LHCN-M2 (cell line): ENCODE measurements at regions not wholly inside any gene's neighbourhood (a gene's known extent, or its start where the extent isn't known, plus 50 kb on each side); places are given as distances from the start of the nearest gene placed in this dataset.
"Not testable (repeated sequence)": the region's sequence is repeated elsewhere in the genome, so short reads cannot be mapped to it uniquely, and the experiment has no call there.

Source experiments
- DNase-seq: peaks from one replicate; pipeline ENCODE4 v3.0.0-alpha.2; 2012; ENCODE audit warnings: low read depth

- DNase-seq: no peak
These were observed 180.7 kb upstream of the ANK3 start for GRCh38 chr10:60570272-60570865.

DNA sequence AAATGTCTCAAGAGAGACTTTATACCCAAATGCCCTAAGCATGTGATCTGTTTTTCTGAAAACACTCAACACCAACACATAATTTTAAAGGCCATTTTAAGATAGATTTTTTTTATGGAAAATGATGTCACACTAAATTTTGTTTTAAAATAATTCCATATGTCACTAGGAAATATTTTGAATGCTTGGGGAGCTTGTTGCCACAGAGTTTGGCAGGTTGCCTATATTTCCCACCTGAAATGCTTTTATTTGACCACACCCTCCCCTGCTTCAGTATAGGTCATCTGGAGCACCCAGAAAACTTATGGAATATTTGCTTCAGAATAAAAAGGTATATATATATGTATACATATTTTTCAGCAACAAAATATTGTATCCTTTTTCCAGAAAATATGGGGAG is 180.0 kb upstream of the ANK3 start:
- DNase-seq: no peak

DNA sequence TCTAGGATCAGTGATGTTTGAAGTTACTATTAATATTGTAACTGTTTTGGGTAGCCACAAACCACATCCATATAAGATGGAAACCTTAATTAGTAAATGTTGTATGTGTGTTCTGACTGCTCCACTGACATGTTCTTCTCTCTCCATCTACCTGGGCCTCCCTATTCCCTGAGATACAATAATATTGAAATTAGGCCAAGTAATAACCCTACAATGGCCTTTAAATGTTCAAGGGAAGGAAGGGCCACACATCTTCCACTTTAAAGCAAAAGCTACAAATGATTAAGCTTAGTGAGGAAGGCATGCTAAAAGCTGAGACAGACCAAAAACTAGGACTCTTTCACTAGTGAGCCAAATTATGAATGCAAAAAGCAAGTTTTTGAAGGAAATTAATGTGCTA is 176.4 kb upstream of the ANK3 start:
- DNase-seq: no peak

- no peak for DNase-seq
These were observed 175.8 kb upstream of the ANK3 start for GRCh38 chr10:60565492-60565891.

GRCh38 chr10:60564475-60564874 is 174.8 kb upstream of the ANK3 start:
- DNase-seq: no peak

- DNase-seq: no peak
These were observed 170.8 kb upstream of the ANK3 start for GRCh38 chr10:60560451-60560850.

DNA sequence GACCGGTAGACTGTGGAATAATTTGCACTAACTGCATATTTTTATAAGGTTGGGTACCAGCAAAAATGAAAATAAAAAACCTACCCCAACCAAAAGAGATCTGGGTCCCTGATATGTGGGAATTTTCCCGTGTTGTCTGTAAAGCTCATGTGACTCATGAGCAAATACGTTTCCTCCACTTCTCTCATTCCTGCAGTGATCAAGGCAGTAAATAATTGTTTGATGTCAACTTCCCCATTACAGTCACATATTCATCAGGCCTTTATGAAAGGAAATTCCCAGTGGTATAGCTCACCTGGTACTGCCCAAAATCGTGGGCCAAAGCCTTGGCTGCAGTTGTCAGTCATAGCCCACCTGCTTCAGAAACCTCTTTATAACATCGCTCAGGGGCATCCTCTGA is 166.0 kb upstream of the ANK3 start:
- no peak for DNase-seq

DNA sequence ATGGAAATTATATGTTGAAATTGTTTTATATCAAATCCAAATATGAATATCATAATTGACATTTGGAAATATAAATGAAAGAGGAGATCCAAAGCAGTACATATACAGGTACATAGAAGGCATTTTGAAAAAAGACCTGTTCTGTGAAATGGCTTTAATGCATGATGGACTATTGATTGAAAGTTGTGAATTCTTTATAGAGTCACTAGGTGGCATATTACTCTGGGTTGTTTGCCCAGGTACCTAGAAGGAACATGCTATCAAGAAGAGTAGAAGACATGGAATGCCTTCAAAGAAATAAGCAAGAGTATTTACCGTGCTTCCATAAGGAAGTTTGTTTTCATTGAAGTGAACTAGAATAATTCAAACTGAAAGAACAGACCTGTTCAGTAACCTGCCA is 160.0 kb upstream of the ANK3 start:
- DNase-seq: peak; percentile 19

DNA sequence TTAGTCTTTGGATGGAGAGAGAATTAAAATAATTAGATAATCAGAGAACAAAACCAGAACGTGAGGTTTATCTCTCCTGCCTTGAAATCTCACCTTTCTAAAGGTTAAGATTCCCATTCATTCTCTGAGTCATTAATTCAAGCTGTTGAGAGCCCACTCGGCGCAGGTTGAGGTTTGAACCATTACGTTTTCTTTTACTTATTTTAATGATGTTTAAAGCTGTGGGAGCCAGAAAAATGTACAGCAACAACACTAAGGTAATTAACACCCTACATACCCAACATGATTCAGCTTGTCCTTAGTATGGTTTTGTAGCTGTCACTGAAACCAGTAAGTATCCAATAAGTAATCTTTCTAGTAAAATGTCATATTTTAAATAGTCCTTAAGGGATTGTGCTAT is 153.0 kb upstream of the ANK3 start:
- no peak for DNase-seq

DNA sequence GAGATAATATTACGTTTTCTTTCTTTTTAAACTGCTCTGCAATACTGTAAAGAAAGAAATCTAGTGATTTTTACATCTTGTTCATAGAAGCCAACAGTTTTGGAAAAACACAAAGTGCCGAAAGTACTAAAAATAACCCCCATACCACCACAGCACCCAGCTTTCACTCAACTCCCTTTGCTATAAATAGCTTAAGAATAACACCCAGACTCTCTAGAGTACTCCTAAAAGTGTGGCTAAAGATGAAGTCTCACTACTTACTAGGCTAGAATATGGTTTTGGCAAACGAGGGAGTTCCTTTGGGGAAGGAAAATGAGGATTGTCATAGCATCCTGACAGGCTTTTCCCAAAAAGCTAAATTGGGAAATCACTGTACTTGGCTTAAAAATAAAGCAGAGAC is 151.8 kb upstream of the ANK3 start:
- DNase-seq: no peak

GRCh38 chr10:60537697-60538096 is 148.0 kb upstream of the ANK3 start:
- DNase-seq: peak; percentile 30

- peak; percentile 68 for DNase-seq
These were observed 146.9 kb upstream of the ANK3 start for GRCh38 chr10:60536529-60537114.

GRCh38 chr10:60535427-60535826 is 145.8 kb upstream of the ANK3 start:
- DNase-seq: no peak

DNA sequence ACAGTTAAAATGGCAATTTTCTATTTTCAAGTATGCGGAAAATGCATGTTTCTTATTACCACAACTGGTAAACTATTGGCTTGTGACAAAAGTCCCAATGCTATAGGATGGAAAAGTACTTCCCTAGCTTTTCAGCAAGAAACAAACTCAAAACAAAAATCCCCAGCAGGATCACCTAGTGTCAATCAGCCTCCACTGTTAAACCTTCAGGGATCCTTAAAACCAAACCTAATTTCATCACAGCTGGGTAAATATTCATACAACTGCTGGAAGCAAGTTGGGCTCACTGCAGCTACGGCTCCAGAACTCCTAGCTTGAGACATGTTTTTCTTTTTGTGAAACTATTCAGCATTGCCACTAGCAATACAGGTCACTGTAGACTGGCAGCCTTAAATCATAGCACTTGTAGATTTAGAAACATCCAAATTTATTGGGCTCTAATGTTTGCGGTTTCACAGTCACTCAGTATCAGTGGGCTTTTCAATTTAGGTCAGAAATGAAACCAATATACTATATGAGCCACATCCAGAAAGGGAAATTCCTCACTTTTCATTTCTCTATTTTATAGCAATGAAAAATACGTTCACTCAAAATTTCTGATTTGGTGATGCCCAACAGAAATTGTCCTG is 145.2 kb upstream of the ANK3 start:
- no peak for DNase-seq

- DNase-seq: no peak
These were observed 143.2 kb upstream of the ANK3 start for GRCh38 chr10:60532696-60533468.

DNA sequence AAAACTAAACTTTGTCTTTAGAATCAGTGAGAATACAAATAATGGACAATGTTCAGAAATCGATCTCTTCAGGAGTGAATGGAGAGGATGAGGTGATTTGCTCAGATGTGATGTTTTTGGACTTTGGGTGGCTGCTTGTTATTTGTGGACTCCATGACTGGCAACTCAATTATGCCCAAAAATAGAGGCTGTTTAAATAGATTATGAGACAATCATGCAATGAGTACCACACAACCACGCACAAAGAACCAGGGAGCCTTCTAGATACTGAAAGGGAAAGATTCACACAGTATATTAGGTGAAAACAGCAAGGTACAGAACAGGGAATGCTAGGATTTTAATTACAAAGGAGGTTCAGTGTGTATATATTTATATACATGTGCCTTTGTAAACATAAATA is 141.3 kb upstream of the ANK3 start:
- no peak for DNase-seq

- DNase-seq: no peak
These were observed 138.0 kb upstream of the ANK3 start for GRCh38 chr10:60527676-60528075.

DNA sequence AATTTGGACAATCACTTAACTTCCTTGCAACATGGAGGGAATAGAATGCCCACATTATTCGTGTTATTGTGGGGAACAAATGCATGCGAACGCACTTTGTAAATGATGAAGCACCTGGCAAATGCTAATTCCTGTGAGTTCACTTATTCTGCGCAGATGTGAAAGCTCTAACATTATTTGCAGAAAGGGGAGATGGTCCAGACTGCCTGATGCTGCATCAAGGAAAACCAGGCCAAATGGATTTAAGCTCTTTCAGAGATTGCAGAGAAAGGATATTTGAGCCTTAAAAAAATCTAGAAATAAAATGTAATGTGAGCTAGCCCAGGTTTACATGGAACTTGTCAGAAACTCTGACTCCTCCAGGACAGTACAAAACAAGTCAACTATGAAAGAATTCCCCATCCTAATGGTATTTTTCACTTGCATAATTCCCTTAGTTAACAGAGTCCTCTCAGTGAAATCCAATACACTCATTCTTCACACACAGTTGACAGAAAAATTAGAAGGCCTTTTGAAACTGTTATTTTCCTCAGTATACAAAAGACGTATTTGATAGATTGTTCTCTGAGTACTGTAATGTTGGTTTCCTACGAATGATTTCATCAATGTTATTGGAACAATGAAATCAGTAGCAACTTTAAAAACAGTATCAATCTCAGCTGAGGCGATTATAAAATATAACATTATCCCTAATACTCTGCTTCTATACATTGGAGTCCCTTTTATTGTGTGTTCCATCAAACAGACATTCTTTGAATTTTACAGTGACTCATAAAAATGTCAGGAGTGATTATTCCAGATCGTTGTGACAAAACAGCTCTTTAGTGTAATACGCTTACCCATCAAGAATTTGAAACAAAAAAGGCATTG is 136.3 kb upstream of the ANK3 start:
- DNase-seq: no peak

- peak; percentile 81 for DNase-seq
These were observed 134.9 kb upstream of the ANK3 start for GRCh38 chr10:60524541-60524940.

- not testable (repeated sequence) for DNase-seq
These were observed 133.7 kb upstream of the ANK3 start for GRCh38 chr10:60523371-60523770.

GRCh38 chr10:60522617-60523016 is 132.9 kb upstream of the ANK3 start:
- no peak for DNase-seq

DNA sequence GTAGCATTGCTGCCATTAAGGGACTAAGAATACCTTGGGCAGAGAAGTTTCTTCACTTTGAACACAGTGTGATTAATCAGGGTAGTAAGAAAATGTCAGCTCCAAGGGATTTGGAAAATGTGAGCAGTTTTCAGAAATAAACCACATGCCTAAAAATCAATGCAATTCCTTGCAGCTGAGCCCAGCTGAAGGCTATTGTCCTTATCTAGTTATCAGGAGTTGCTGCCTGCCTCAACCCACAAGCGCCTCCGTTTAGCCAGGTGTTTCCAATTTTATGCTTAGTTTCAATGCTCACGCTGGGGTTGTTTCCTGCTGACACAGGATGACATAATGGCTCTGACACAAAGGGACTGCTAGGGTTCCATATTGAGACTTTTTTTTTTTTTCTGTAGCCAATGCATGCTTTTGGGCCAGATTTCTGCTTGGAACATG is 132.3 kb upstream of the ANK3 start:
- DNase-seq: no peak
